GM18909 (cell line): ENCODE measurements at regions not wholly inside any gene's neighbourhood (a gene's known extent, or its start where the extent isn't known, plus 50 kb on each side); places are given as distances from the start of the nearest gene placed in this dataset.
"Not testable (repeated sequence)": the region's sequence is repeated elsewhere in the genome, so short reads cannot be mapped to it uniquely, and the experiment has no call there.

Experiments used
- ATAC-seq: cut with Tn5 transposase; IDR thresholded peaks from one replicate; pipeline ENCODE4 v1.9.1; 2021; ENCODE audit warnings: mild to moderate bottlenecking; ENCODE audit not compliant: unreplicated experiment, poor library complexity

GRCh38 chr10:108037061-108037460 is 872.6 kb upstream of the SORCS1 start:
- ATAC-seq: no peak

GRCh38 chr10:108036265-108036664 is 871.8 kb upstream of the SORCS1 start:
- no peak for ATAC-seq

GRCh38 chr10:108034829-108035228 is 870.3 kb upstream of the SORCS1 start:
- no peak for ATAC-seq

- not testable (repeated sequence) for ATAC-seq
Measured at GRCh38 chr10:108033518-108033917, 869.0 kb upstream of the SORCS1 start.

- no peak for ATAC-seq
Measured at GRCh38 chr10:108031505-108031904, 867.0 kb upstream of the SORCS1 start.

- peak; percentile 70 for ATAC-seq
Measured at GRCh38 chr10:108014902-108015177, 850.3 kb upstream of the SORCS1 start.

- peak; percentile 44 for ATAC-seq
Measured at GRCh38 chr10:108014145-108014901, 849.8 kb upstream of the SORCS1 start.

- no peak for ATAC-seq
Measured at GRCh38 chr10:108005627-108006026, 841.1 kb upstream of the SORCS1 start.

- ATAC-seq: no peak
Measured at GRCh38 chr10:108003576-108003975, 839.1 kb upstream of the SORCS1 start.

GRCh38 chr10:108003061-108003460 is 838.6 kb upstream of the SORCS1 start:
- ATAC-seq: no peak

GRCh38 chr10:108000365-108000764 is 835.9 kb upstream of the SORCS1 start:
- ATAC-seq: no peak

- ATAC-seq: no peak
Measured at GRCh38 chr10:107994621-107995270, 830.2 kb upstream of the SORCS1 start.

GRCh38 chr10:107986571-107986970 is 822.1 kb upstream of the SORCS1 start:
- no peak for ATAC-seq

- no peak for ATAC-seq
Measured at GRCh38 chr10:107984581-107984980, 820.1 kb upstream of the SORCS1 start.

GRCh38 chr10:107984149-107984548 is 819.6 kb upstream of the SORCS1 start:
- ATAC-seq: no peak

- ATAC-seq: no peak
Measured at GRCh38 chr10:107978455-107978854, 813.9 kb upstream of the SORCS1 start.

GRCh38 chr10:107971973-107972372 is 807.5 kb upstream of the SORCS1 start:
- ATAC-seq: no peak

- ATAC-seq: no peak
Measured at GRCh38 chr10:107971411-107971810, 806.9 kb upstream of the SORCS1 start.

- no peak for ATAC-seq
Measured at GRCh38 chr10:107970512-107970911, 806.0 kb upstream of the SORCS1 start.

- no peak for ATAC-seq
Measured at GRCh38 chr10:107969936-107970335, 805.4 kb upstream of the SORCS1 start.

GRCh38 chr10:107966826-107967225 is 802.3 kb upstream of the SORCS1 start:
- ATAC-seq: no peak
